ENCODE measurements at regions not wholly inside any gene's neighbourhood (a gene's known extent, or its start where the extent isn't known, plus 50 kb on each side); places are given as distances from the start of the nearest gene placed in this dataset.

- Histone ChIP-seq H4K20me1 (ENCODE audit: insufficient read depth, low read depth, low read length) (no peaks in the 10 kb centered on the region), H3K27ac (ENCODE audit: low read length) (no peak overlapping the region), H3K79me2 (ENCODE audit: low read length) (no peaks in the 10 kb centered on the region), H3K4me2 (ENCODE audit: low read depth, low read length, poor library complexity, severe bottlenecking) (no peak overlapping the region), H3K27me3 (ENCODE audit: low read length) (no peaks in the 10 kb centered on the region), H3K4me3 (ENCODE audit: low read length) (no peak overlapping the region), H3K9ac (ENCODE audit: low read length) (no peak overlapping the region), H3K9me3 (ENCODE audit: low read length) (no peaks in the 10 kb centered on the region), H2AFZ (ENCODE audit: low read length) (no peak overlapping the region), H3K36me3 (ENCODE audit: insufficient read depth, low read length) (no peaks in the 10 kb centered on the region), H3K9me2 (replicated peaks; ENCODE audit: insufficient read depth, low read length) (no peaks in the 10 kb centered on the region), H3K4me1 (ENCODE audit: low read length) (no peaks in the 10 kb centered on the region)
- no peak for DNase-seq
Measured at GRCh38 chr4:1497189-1497801, 91.1 kb upstream of the NKX1-1 start.

GRCh38 chr4:1496116-1496642 lies 89.9 kb upstream of the NKX1-1 start:
- Histone ChIP-seq H3K36me3 (ENCODE audit: insufficient read depth, low read length) (no peaks in the 10 kb centered on the region), H3K9ac (ENCODE audit: low read length) (no peak overlapping the region), H4K20me1 (ENCODE audit: insufficient read depth, low read depth, low read length) (no peaks in the 10 kb centered on the region), H3K9me2 (replicated peaks; ENCODE audit: insufficient read depth, low read length) (no peaks in the 10 kb centered on the region), H3K27me3 (ENCODE audit: low read length) (no peaks in the 10 kb centered on the region), H2AFZ (ENCODE audit: low read length) (no peak overlapping the region), H3K4me2 (ENCODE audit: low read depth, low read length, poor library complexity, severe bottlenecking) (no peak overlapping the region), H3K27ac (ENCODE audit: low read length) (no peak overlapping the region), H3K4me1 (ENCODE audit: low read length) (no peaks in the 10 kb centered on the region), H3K79me2 (ENCODE audit: low read length) (no peaks in the 10 kb centered on the region), H3K9me3 (ENCODE audit: low read length) (no peaks in the 10 kb centered on the region), H3K4me3 (ENCODE audit: low read length) (no peak overlapping the region)
- no peak for DNase-seq

GRCh38 chr4:1495416-1496115 lies 89.3 kb upstream of the NKX1-1 start:
- Histone ChIP-seq H4K20me1 (ENCODE audit: insufficient read depth, low read depth, low read length) (no peaks in the 10 kb centered on the region), H3K4me1 (ENCODE audit: low read length) (no peaks in the 10 kb centered on the region), H3K9me2 (replicated peaks; ENCODE audit: insufficient read depth, low read length) (no peaks in the 10 kb centered on the region), H3K9ac (ENCODE audit: low read length) (no peak overlapping the region), H3K36me3 (ENCODE audit: insufficient read depth, low read length) (no peaks in the 10 kb centered on the region), H3K27me3 (ENCODE audit: low read length) (no peaks in the 10 kb centered on the region), H2AFZ (ENCODE audit: low read length) (no peak overlapping the region), H3K9me3 (ENCODE audit: low read length) (no peaks in the 10 kb centered on the region), H3K4me3 (ENCODE audit: low read length) (no peak overlapping the region), H3K79me2 (ENCODE audit: low read length) (no peaks in the 10 kb centered on the region), H3K27ac (ENCODE audit: low read length) (no peak overlapping the region), H3K4me2 (ENCODE audit: low read depth, low read length, poor library complexity, severe bottlenecking) (no peak overlapping the region)
- no peak for DNase-seq

GRCh38 chr4:1494416-1495315 lies 88.4 kb upstream of the NKX1-1 start:
- Histone ChIP-seq H3K9ac (ENCODE audit: low read length) (no peak overlapping the region), H3K27me3 (ENCODE audit: low read length) (no peaks in the 10 kb centered on the region), H3K4me3 (ENCODE audit: low read length) (no peak overlapping the region), H3K4me2 (ENCODE audit: low read depth, low read length, poor library complexity, severe bottlenecking) (no peak overlapping the region), H3K9me3 (ENCODE audit: low read length) (no peaks in the 10 kb centered on the region), H3K4me1 (ENCODE audit: low read length) (no peaks in the 10 kb centered on the region), H3K79me2 (ENCODE audit: low read length) (no peaks in the 10 kb centered on the region), H4K20me1 (ENCODE audit: insufficient read depth, low read depth, low read length) (no peaks in the 10 kb centered on the region), H3K36me3 (ENCODE audit: insufficient read depth, low read length) (no peaks in the 10 kb centered on the region), H2AFZ (ENCODE audit: low read length) (no peak overlapping the region), H3K27ac (ENCODE audit: low read length) (no peak overlapping the region), H3K9me2 (replicated peaks; ENCODE audit: insufficient read depth, low read length) (no peaks in the 10 kb centered on the region)
- DNase-seq = no peak

- no peak overlapping the region for H2AFZ ChIP-seq (ENCODE audit: low read length)
- H3K4me3 ChIP-seq (ENCODE audit: low read length) = no peak overlapping the region
- H4K20me1 ChIP-seq (ENCODE audit: insufficient read depth, low read depth, low read length) = no peaks in the 10 kb centered on the region
- no peaks in the 10 kb centered on the region for H3K9me3 ChIP-seq (ENCODE audit: low read length)
- H3K9me2 ChIP-seq (replicated peaks; ENCODE audit: insufficient read depth, low read length) = no peaks in the 10 kb centered on the region
- no peak overlapping the region for H3K27ac ChIP-seq (ENCODE audit: low read length)
- H3K36me3 ChIP-seq (ENCODE audit: insufficient read depth, low read length) = no peaks in the 10 kb centered on the region
- H3K27me3 ChIP-seq (ENCODE audit: low read length) = no peaks in the 10 kb centered on the region
- H3K4me2 ChIP-seq (ENCODE audit: low read depth, low read length, poor library complexity, severe bottlenecking) = no peak overlapping the region
- H3K4me1 ChIP-seq (ENCODE audit: low read length) = no peaks in the 10 kb centered on the region
- no peak for DNase-seq
- no peak overlapping the region for H3K9ac ChIP-seq (ENCODE audit: low read length)
- H3K79me2 ChIP-seq (ENCODE audit: low read length) = no peaks in the 10 kb centered on the region
Measured at GRCh38 chr4:1493540-1494287, 87.5 kb upstream of the NKX1-1 start.

GRCh38 chr4:1492651-1493539 lies 86.7 kb upstream of the NKX1-1 start:
- Histone ChIP-seq H3K4me1 (ENCODE audit: low read length) (no peaks in the 10 kb centered on the region), H3K27ac (ENCODE audit: low read length) (no peak overlapping the region), H3K79me2 (ENCODE audit: low read length) (no peaks in the 10 kb centered on the region), H3K4me3 (ENCODE audit: low read length) (no peak overlapping the region), H3K4me2 (ENCODE audit: low read depth, low read length, poor library complexity, severe bottlenecking) (no peak overlapping the region), H3K9ac (ENCODE audit: low read length) (no peak overlapping the region), H3K9me3 (ENCODE audit: low read length) (no peaks in the 10 kb centered on the region), H4K20me1 (ENCODE audit: insufficient read depth, low read depth, low read length) (no peaks in the 10 kb centered on the region), H3K36me3 (ENCODE audit: insufficient read depth, low read length) (no peaks in the 10 kb centered on the region), H2AFZ (ENCODE audit: low read length) (no peak overlapping the region), H3K27me3 (ENCODE audit: low read length) (no peaks in the 10 kb centered on the region), H3K9me2 (replicated peaks; ENCODE audit: insufficient read depth, low read length) (no peaks in the 10 kb centered on the region)
- DNase-seq = no peak

GRCh38 chr4:1492142-1492457 lies 85.9 kb upstream of the NKX1-1 start:
- Histone ChIP-seq H3K4me2 (ENCODE audit: low read depth, low read length, poor library complexity, severe bottlenecking) (no peak overlapping the region), H3K4me3 (ENCODE audit: low read length) (no peak overlapping the region), H3K9ac (ENCODE audit: low read length) (no peak overlapping the region), H4K20me1 (ENCODE audit: insufficient read depth, low read depth, low read length) (no peaks in the 10 kb centered on the region), H3K27me3 (ENCODE audit: low read length) (no peaks in the 10 kb centered on the region), H2AFZ (ENCODE audit: low read length) (no peak overlapping the region), H3K36me3 (ENCODE audit: insufficient read depth, low read length) (no peaks in the 10 kb centered on the region), H3K27ac (ENCODE audit: low read length) (no peak overlapping the region), H3K4me1 (ENCODE audit: low read length) (no peaks in the 10 kb centered on the region), H3K79me2 (ENCODE audit: low read length) (no peaks in the 10 kb centered on the region), H3K9me3 (ENCODE audit: low read length) (no peaks in the 10 kb centered on the region), H3K9me2 (replicated peaks; ENCODE audit: insufficient read depth, low read length) (no peaks in the 10 kb centered on the region)
- DNase-seq = no peak

Data from Karpas-422 (cell line).